Activated T-cell treated with anti-CD3 and anti-CD28 coated beads, Interleukin-2, amount 50 U/mL, for 1 hour (primary cell): ENCODE measurements at regions not wholly inside any gene's neighbourhood (a gene's known extent, or its start where the extent isn't known, plus 50 kb on each side); places are given as distances from the start of the nearest gene placed in this dataset.

Experiments used
- DNase-seq: peaks from one replicate; pipeline ENCODE4 v3.0.0-alpha.2; 2020

DNA sequence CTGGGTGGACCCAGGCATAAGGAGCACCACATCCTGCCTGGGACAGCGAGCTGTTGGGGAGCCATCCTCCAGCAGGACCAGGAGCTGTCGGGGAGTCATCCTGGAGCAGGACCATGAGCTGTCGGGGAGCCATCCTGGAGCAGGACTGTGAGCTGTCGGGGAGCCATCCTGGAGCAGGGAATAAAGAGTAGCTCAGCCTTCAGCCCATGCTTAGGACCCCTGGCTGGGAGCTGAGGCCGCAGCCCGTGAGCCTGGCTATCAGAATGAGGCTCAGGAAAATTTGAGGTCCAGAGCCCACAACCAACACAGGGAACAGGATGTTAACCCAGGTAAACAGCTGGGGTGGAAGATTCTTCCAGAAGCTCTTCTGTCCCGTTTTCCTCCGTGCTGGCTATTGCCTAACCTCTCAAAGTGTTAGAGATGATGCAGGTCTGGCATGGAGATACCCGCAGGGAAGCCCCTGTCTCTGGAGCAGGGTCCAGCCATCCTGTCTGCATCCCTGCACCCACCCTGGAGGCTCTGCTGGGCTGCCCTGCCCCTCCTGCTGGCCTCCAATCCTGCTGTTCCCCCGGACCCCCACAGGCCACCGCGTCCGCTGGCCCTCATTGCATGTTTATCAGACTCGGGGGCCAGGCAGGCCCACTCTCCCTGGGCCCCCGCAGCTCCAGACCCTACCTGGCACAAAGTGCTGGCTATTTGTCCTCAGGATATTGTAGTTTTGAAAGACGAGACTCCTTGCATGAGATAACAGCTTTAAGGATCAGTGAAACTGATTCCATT, 243.5 kb upstream of the MYT1L start:
- no peak for DNase-seq

GRCh38 chr2:2573658-2574293, 242.7 kb upstream of the MYT1L start:
- DNase-seq: no peak

DNA sequence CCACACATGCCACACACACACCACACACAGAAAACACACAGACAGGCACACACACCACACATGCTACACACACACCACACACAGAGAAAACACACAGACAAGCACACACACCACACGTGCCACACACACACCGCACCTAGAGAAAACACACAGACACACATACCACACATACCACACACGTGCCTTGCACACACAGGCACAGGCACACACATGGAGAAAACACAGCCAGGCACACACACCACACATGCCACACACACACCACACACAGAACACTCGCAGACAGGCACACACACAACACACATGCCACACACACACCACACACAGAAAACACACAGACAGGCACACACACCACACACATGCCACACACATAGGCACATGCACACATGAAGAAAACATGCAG, 242.1 kb upstream of the MYT1L start:
- DNase-seq: no peak

DNA sequence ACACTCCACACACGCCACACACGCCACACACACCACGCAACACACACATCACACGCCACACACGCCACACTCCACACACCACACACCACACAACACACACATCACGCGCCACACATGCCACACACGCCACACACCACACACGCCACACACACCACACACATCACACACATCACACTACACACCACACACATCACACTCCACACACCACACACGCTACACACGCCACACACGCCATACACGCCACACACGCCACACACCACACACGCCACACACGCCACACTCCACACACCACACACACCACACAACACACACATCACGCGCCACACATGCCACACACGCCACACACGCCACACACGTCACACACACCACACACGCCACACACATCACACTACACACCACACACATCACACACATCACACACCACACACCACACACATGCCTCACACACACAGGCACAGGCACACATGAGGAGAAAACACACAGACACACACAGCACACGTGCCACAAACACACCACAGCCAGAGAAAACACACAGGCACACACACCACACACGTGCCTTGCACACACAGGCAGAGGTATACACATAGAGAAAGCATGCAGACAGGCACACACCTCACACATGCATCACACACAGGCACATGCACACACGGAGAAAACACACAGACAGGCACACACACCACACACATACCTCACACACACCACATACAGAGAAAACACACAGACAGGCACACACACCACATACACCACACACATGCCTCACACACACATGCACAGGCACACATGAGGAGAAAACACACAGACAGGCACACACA, 241.5 kb upstream of the MYT1L start:
- DNase-seq: no peak

DNA sequence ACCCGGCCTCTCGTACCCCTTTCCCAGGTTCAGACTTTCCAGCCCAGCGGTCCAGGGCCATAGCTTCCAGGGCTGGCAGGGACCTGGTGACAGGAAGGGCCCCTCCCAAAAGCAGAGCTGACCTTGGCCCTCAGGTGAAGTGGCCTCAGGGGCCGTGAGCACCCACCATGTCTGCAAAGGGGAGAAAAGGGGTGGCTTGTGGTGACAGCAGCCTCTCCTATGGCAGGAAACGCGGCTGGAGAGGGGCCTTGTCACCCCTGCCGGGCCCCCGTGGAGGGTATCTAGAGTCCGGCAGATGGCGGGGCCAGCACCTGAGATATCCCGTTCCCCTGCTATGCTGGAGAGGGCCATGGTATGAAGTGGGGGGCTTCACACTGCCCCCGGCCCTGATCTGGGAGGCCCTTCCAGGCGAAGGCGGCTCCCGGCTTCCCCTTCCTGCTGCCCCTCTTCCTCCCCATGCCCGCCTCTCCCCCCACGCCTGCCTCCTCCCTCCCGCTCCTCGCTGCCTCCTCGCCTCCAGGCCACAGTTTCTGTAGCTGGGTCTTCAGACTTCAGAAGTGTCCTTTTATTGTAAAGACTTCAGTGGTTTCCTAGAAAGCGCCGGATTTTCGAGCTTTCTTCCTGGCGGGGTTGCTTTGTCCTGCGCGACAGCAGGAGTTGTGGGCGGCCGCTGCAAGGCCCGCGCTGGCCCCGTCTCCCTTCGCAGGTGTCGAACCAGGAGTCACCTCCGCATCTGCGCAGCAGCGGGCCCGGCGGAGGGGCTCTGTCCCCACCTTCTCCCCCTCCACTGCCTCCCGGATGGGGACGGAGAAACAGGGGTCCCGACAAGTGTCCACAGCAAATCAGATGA, 240.5 kb upstream of the MYT1L start:
- DNase-seq: no peak

DNA sequence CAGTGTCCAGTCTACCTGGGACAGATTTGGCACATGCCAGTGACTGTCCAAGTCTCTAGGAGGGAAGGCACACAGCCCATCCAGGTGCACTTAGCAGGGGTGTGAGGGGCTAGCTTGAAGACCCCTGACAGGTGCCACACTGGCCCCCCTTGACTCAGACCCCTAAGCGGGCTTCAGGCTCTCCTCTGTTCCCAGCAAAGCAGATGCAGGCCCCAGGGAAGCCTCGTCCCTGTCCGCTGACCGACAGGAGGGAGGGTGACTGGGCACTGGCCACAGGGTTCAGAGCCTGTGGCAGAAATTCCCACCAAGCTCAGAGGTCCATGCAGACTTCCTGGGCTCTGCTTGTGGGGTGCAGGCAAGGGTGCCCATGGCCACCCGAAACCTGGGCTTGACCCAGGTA, 239.8 kb upstream of the MYT1L start:
- DNase-seq: no peak

DNA sequence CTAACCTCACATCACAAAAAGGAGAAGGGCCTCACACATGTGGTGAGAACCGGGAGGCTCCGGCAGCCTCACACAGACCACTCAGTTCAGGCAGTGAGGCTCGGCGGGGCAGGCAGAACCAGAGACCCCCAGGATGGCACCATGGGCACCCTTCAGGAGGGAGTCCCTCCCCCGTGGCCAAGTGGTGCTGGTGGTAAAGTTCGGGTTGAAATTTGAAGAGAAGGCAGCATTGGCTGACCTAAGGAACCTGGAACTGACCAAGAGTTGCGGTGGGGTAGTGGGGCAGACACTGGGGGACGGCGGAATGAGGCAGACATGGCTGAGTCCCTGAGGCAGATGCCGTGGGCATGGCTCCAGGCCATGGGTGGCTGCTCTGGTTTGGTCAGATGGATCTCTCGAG, 239.3 kb upstream of the MYT1L start:
- DNase-seq: no peak

- no peak for DNase-seq
Measured at GRCh38 chr2:2569836-2570235, 238.8 kb upstream of the MYT1L start.

DNA sequence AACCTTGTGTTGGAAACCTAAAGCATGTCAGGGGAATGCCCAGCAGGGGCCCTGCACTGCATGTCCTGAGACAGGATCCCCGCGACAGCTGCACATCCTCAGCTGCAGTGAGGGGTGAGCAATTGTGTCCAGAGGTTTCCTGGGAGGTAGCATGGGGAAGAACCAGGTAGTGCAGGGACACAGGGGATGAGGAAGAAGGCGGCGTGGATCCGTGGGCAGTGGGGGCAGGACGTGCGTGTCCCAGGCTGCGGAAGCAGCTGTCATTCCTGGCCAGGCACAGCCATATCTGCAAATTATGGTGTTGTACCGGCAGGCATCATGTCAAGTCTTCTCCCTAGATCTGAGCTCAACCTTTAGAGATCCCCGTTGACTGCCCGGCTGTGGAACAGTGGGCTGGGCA, 238.2 kb upstream of the MYT1L start:
- DNase-seq: no peak

DNA sequence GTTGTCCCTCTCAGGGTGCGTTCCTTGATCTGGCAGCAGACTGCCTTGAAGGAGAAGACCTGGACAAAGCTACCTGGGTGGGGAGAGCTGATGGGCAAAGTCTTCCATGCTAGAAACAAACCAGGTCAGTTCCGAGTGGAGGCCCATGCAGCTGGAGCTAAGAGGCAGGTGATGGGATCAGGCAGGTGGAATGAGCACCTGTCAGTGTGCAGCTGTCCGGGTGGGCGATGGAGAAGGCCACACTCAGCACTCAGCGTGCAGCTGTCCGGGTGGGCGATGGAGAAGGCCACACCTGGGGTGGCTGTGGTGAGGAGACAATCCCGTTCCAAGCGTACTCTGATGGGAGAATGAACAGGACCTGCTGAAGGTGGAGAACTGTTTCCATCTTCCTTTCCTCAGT, 237.3 kb upstream of the MYT1L start:
- no peak for DNase-seq

DNA sequence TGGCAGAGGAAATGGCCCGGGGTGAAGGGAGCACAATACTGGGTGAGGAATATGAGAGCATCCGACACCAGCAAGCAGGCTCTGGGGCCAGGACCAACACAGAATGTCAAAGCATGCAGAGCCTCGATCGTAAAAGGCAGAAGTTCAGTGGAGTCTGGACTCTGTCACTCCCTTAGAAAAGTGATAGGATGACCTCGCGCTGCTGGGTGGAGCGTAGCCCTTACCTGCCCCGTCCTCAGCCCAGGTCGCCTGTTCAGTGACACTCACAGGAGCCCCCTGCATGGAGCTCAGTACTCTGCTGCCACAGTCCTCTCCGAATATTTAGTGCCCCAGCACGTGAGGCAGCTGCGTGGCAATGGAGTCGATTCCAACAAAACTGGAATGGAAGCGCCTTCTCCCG, 236.7 kb upstream of the MYT1L start:
- DNase-seq: no peak

- DNase-seq: no peak
Measured at GRCh38 chr2:2566396-2567323, 235.6 kb upstream of the MYT1L start.

GRCh38 chr2:2565671-2566070, 234.6 kb upstream of the MYT1L start:
- no peak for DNase-seq

- no peak for DNase-seq
Measured at GRCh38 chr2:2564300-2565078, 233.4 kb upstream of the MYT1L start.

- no peak for DNase-seq
Measured at GRCh38 chr2:2563309-2563860, 232.3 kb upstream of the MYT1L start.

GRCh38 chr2:2562867-2563266, 231.8 kb upstream of the MYT1L start:
- no peak for DNase-seq

DNA sequence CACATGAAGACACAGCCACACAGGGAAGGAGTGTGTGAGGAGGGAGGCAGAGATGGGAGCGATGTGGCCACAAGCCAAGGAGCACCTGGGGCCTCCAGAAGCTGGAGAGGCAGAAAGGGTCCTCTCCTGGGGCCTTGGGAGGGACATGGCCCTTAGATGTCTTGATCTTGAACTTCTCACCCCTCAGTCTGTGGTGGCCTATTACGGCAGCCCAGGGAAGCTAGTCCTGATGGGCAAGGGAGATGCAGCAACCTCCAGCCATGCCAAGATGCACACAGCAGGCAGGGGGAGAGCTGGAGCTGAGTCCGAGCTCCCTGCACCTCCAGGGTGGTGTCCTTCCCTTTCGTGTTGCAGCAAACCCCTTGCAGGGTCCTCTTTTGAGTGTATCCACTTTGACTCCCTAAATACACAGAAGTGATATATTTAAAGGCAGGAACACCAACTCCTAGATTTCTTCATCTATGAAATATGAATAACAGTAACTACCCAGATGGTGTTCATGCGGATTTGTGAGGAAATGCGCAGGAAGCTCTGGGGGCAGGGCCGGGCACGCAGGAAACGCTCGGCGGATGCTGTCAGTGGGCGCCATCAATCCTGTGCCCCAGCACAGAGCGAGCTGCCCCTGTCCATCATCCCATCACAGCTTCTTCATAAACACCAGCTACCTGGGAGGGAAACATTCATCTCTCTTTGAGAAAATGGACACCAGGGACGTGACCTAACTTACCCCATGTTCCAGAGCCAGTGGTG, 230.4 kb upstream of the MYT1L start:
- no peak for DNase-seq

GRCh38 chr2:2560374-2561015, 229.4 kb upstream of the MYT1L start:
- no peak for DNase-seq

GRCh38 chr2:2558476-2558875, 227.4 kb upstream of the MYT1L start:
- DNase-seq: no peak
